ENCODE measurements at regions not wholly inside any gene's neighbourhood (a gene's known extent, or its start where the extent isn't known, plus 50 kb on each side); places are given as distances from the start of the nearest gene placed in this dataset.

- Histone ChIP-seq H3K4me1 (ENCODE audit: insufficient read depth, insufficient read length) (no peaks in the 10 kb centered on the region), H3K36me3 (ENCODE audit: insufficient read depth, insufficient read length, low read length) (no peaks in the 10 kb centered on the region), H3K9ac (ENCODE audit: insufficient read length, low read depth) (no peak overlapping the region), H3K27me3 (ENCODE audit: insufficient read depth, insufficient read length) (no peaks in the 10 kb centered on the region), H3K9me3 (ENCODE audit: insufficient read depth, low read length) (no peaks in the 10 kb centered on the region), H3K4me3 (ENCODE audit: insufficient read length, low read depth) (no peak overlapping the region)
- DNase-seq (ENCODE audit: low read depth, low spot score): no peak
- TF ChIP-seq SUZ12 (IDR thresholded peaks at IDR 0.05; ENCODE audit: extremely low read depth, insufficient read depth, insufficient read length) (no peak), YY1 (IDR thresholded peaks at IDR 0.05; ENCODE audit: insufficient read depth, insufficient read length) (no peak)
Measured at GRCh38 chr5:86749841-86750240, 132.1 kb downstream of the COX7C start.

- H3K4me3 ChIP-seq (ENCODE audit: insufficient read length, low read depth): no peak overlapping the region
- TF ChIP-seq ZNF274 (IDR thresholded peaks at IDR 0.05; ENCODE audit: low read depth, low read length) (no peak), YY1 (IDR thresholded peaks at IDR 0.05; ENCODE audit: insufficient read depth, insufficient read length) (no peak), SUZ12 (IDR thresholded peaks at IDR 0.05; ENCODE audit: extremely low read depth, insufficient read depth, insufficient read length) (no peak)
- H3K36me3 ChIP-seq (ENCODE audit: insufficient read depth, insufficient read length, low read length): no peaks in the 10 kb centered on the region
- DNase-seq (ENCODE audit: low read depth, low spot score): no peak
- H3K4me1 ChIP-seq (ENCODE audit: insufficient read depth, insufficient read length): no peaks in the 10 kb centered on the region
- H3K9me3 ChIP-seq (ENCODE audit: insufficient read depth, low read length): no peaks in the 10 kb centered on the region
- no peaks in the 10 kb centered on the region for H3K27me3 ChIP-seq (ENCODE audit: insufficient read depth, insufficient read length)
- H3K9ac ChIP-seq (ENCODE audit: insufficient read length, low read depth): no peak overlapping the region
Measured at GRCh38 chr5:86756839-86757238, 139.1 kb downstream of the COX7C start.

GRCh38 chr5:86757824-86758223 is 140.1 kb downstream of the COX7C start:
- no peaks in the 10 kb centered on the region for H3K4me1 ChIP-seq (ENCODE audit: insufficient read depth, insufficient read length)
- DNase-seq (ENCODE audit: low read depth, low spot score): no peak
- no peaks in the 10 kb centered on the region for H3K9me3 ChIP-seq (ENCODE audit: insufficient read depth, low read length)
- TF ChIP-seq ZNF274 (IDR thresholded peaks at IDR 0.05; ENCODE audit: low read depth, low read length) (no peak), SUZ12 (IDR thresholded peaks at IDR 0.05; ENCODE audit: extremely low read depth, insufficient read depth, insufficient read length) (no peak), YY1 (IDR thresholded peaks at IDR 0.05; ENCODE audit: insufficient read depth, insufficient read length) (no peak)
- H3K36me3 ChIP-seq (ENCODE audit: insufficient read depth, insufficient read length, low read length): no peaks in the 10 kb centered on the region
- H3K27me3 ChIP-seq (ENCODE audit: insufficient read depth, insufficient read length): no peaks in the 10 kb centered on the region
- H3K9ac ChIP-seq (ENCODE audit: insufficient read length, low read depth): no peak overlapping the region
- no peak overlapping the region for H3K4me3 ChIP-seq (ENCODE audit: insufficient read length, low read depth)

- DNase-seq (ENCODE audit: low read depth, low spot score): no peak
- no peaks in the 10 kb centered on the region for H3K9me3 ChIP-seq (ENCODE audit: insufficient read depth, low read length)
- no peaks in the 10 kb centered on the region for H3K27me3 ChIP-seq (ENCODE audit: insufficient read depth, insufficient read length)
- no peaks in the 10 kb centered on the region for H3K4me1 ChIP-seq (ENCODE audit: insufficient read depth, insufficient read length)
- no peak overlapping the region for H3K4me3 ChIP-seq (ENCODE audit: insufficient read length, low read depth)
- TF ChIP-seq YY1 (IDR thresholded peaks at IDR 0.05; ENCODE audit: insufficient read depth, insufficient read length) (no peak), ZNF274 (IDR thresholded peaks at IDR 0.05; ENCODE audit: low read depth, low read length) (no peak), SUZ12 (IDR thresholded peaks at IDR 0.05; ENCODE audit: extremely low read depth, insufficient read depth, insufficient read length) (no peak)
- H3K9ac ChIP-seq (ENCODE audit: insufficient read length, low read depth): no peak overlapping the region
- H3K36me3 ChIP-seq (ENCODE audit: insufficient read depth, insufficient read length, low read length): no peaks in the 10 kb centered on the region
Measured at GRCh38 chr5:86760661-86761060, 142.9 kb downstream of the COX7C start.

- no peaks in the 10 kb centered on the region for H3K4me1 ChIP-seq (ENCODE audit: insufficient read depth, insufficient read length)
- no peak for DNase-seq (ENCODE audit: low read depth, low spot score)
- TF ChIP-seq YY1 (IDR thresholded peaks at IDR 0.05; ENCODE audit: insufficient read depth, insufficient read length): no peak
- no peak for TF ChIP-seq SUZ12 (IDR thresholded peaks at IDR 0.05; ENCODE audit: extremely low read depth, insufficient read depth, insufficient read length)
- TF ChIP-seq ZNF274 (IDR thresholded peaks at IDR 0.05; ENCODE audit: low read depth, low read length): no peak
- H3K9ac ChIP-seq (ENCODE audit: insufficient read length, low read depth): no peak overlapping the region
- H3K36me3 ChIP-seq (ENCODE audit: insufficient read depth, insufficient read length, low read length): no peaks in the 10 kb centered on the region
- no peak overlapping the region for H3K4me3 ChIP-seq (ENCODE audit: insufficient read length, low read depth)
- H3K9me3 ChIP-seq (ENCODE audit: insufficient read depth, low read length): peaks cover 10% of the 10 kb centered on the region
- H3K27me3 ChIP-seq (ENCODE audit: insufficient read depth, insufficient read length): no peaks in the 10 kb centered on the region
Measured at GRCh38 chr5:86763929-86764328, 146.2 kb downstream of the COX7C start.

- no peaks in the 10 kb centered on the region for H3K36me3 ChIP-seq (ENCODE audit: insufficient read depth, insufficient read length, low read length)
- H3K4me3 ChIP-seq (ENCODE audit: insufficient read length, low read depth): no peak overlapping the region
- TF ChIP-seq ZNF274 (IDR thresholded peaks at IDR 0.05; ENCODE audit: low read depth, low read length) (no peak), YY1 (IDR thresholded peaks at IDR 0.05; ENCODE audit: insufficient read depth, insufficient read length) (no peak), SUZ12 (IDR thresholded peaks at IDR 0.05; ENCODE audit: extremely low read depth, insufficient read depth, insufficient read length) (no peak)
- no peak for DNase-seq (ENCODE audit: low read depth, low spot score)
- H3K4me1 ChIP-seq (ENCODE audit: insufficient read depth, insufficient read length): no peaks in the 10 kb centered on the region
- no peak overlapping the region for H3K9ac ChIP-seq (ENCODE audit: insufficient read length, low read depth)
- no peaks in the 10 kb centered on the region for H3K27me3 ChIP-seq (ENCODE audit: insufficient read depth, insufficient read length)
- peaks cover 20% of the 10 kb centered on the region for H3K9me3 ChIP-seq (ENCODE audit: insufficient read depth, low read length)
Measured at GRCh38 chr5:86765778-86766502, 148.2 kb downstream of the COX7C start.

GRCh38 chr5:86768699-86769202 is 151.0 kb downstream of the COX7C start:
- peaks cover 20% of the 10 kb centered on the region for H3K9me3 ChIP-seq (ENCODE audit: insufficient read depth, low read length)
- no peaks in the 10 kb centered on the region for H3K4me1 ChIP-seq (ENCODE audit: insufficient read depth, insufficient read length)
- peak; percentile 3 for DNase-seq (ENCODE audit: low read depth, low spot score)
- H3K27me3 ChIP-seq (ENCODE audit: insufficient read depth, insufficient read length): no peaks in the 10 kb centered on the region
- H3K36me3 ChIP-seq (ENCODE audit: insufficient read depth, insufficient read length, low read length): no peaks in the 10 kb centered on the region
- no peak for TF ChIP-seq YY1 (IDR thresholded peaks at IDR 0.05; ENCODE audit: insufficient read depth, insufficient read length)
- no peak for TF ChIP-seq SUZ12 (IDR thresholded peaks at IDR 0.05; ENCODE audit: extremely low read depth, insufficient read depth, insufficient read length)
- no peak for TF ChIP-seq ZNF274 (IDR thresholded peaks at IDR 0.05; ENCODE audit: low read depth, low read length)
- H3K9ac ChIP-seq (ENCODE audit: insufficient read length, low read depth): no peak overlapping the region
- H3K4me3 ChIP-seq (ENCODE audit: insufficient read length, low read depth): no peak overlapping the region

Data from NT2/D1 (cell line).